A549 (cell line): ENCODE measurements at regions not wholly inside any gene's neighbourhood (a gene's known extent, or its start where the extent isn't known, plus 50 kb on each side); places are given as distances from the start of the nearest gene placed in this dataset.
A peak's percentile ranks its signal among the peaks of the same experiment; 100 is the strongest.

ENCODE experiments used
- CHD2 ChIP-seq: fragments of 150-350 bp; IDR thresholded peaks from 2 replicates; pipeline ENCODE4 v1.6.1; 2014; ENCODE audit warnings: low read length; ENCODE audit not compliant: partially characterized antibody
- CTCF ChIP-seq: fragments of >200 bp; sonication (Bioruptor Twin); formaldehyde crosslinking; IDR thresholded peaks from 3 replicates; pipeline ENCODE4 v1.5.1; 2016
- EHF ChIP-seq: fragments of 250-450 bp; sonication (Bioruptor Pico); IDR thresholded peaks from 2 replicates; pipeline ENCODE4 v1.5.0; 2020; ENCODE audit warnings: mild to moderate bottlenecking
- EP300 ChIP-seq, 2 experiments: fragments of >200 bp; sonication (Bioruptor Twin); formaldehyde crosslinking; IDR thresholded peaks; 2 replicates in 1 of 2; 3 replicates in 1 of 2; pipeline ENCODE4 v1.6.1; 2016 to 2017
- HOXA7 ChIP-seq: fragments of 250-450 bp; sonication (Bioruptor Pico); IDR thresholded peaks from 2 replicates; pipeline ENCODE4 v1.5.0; 2020; ENCODE audit warnings: mild to moderate bottlenecking, moderate library complexity
- JUNB ChIP-seq: fragments of >200 bp; sonication (Bioruptor Twin); formaldehyde crosslinking; IDR thresholded peaks from 2 replicates; pipeline ENCODE4 v1.6.1; 2016
- MAFK ChIP-seq: fragments of 450-650 bp; IDR thresholded peaks from 2 replicates; pipeline ENCODE4 v1.6.1; 2014; ENCODE audit not compliant: partially characterized antibody
- PBX3 ChIP-seq: IDR thresholded peaks from 2 replicates; pipeline ENCODE4 v1.6.1; 2012
- POLR2A ChIP-seq: IDR thresholded peaks from 2 replicates; pipeline ENCODE4 v1.6.1; 2012; ENCODE audit warnings: mild to moderate bottlenecking, low read length
- RAD21 ChIP-seq, 2 experiments: fragments of >200 bp in 1 of 2; sonication (Bioruptor Twin) in 1 of 2; formaldehyde crosslinking in 1 of 2; IDR thresholded peaks in 1 of 2; conservative IDR thresholded peaks in 1 of 2; 2 replicates in 1 of 2; 3 replicates in 1 of 2; pipeline ENCODE4 v1.6.1; 2012 to 2018; ENCODE audit warnings: inconsistent platforms in 1 of 2
- RNF2 ChIP-seq: fragments of 200-600 bp; sonication (generic); IDR thresholded peaks from 2 replicates; pipeline ENCODE4 v1.6.1; 2016; ENCODE audit warnings: low read depth, mild to moderate bottlenecking, antibody characterized with exemption, moderate library complexity, borderline replicate concordance
- TP53 ChIP-seq: fragments of 250-450 bp; sonication (Bioruptor Pico); IDR thresholded peaks from 2 replicates; pipeline ENCODE4 v1.5.0; 2021; ENCODE audit warnings: mild to moderate bottlenecking, moderate library complexity

GRCh38 chr4:97498875-97499274 lies 644.4 kb downstream of the STPG2 start:
- TF ChIP-seq CTCF, result no peak
- TF ChIP-seq EHF (CRISPR knock-in tag), result no peak
- TF ChIP-seq CHD2, result no peak
- no peak for TF ChIP-seq HOXA7 (CRISPR knock-in tag)
- TF ChIP-seq POLR2A, result no peak
- no peak for TF ChIP-seq PBX3
- no peak for TF ChIP-seq EP300 (IDR thresholded peaks at IDR 0.05)
- no peak for TF ChIP-seq TP53 (CRISPR knock-in tag)
- TF ChIP-seq RNF2, result no peak
- no peak; a peak in 1 of 5 replicates for TF ChIP-seq RAD21 (conservative IDR thresholded peaks at IDR 0.05 in 1 of 2, IDR thresholded peaks at IDR 0.05 in 1 of 2)
- peak; percentile 73 for TF ChIP-seq MAFK
- TF ChIP-seq JUNB, result peak; percentile 57
